Liver (tissue), 8 donors: ENCODE measurements at regions not wholly inside any gene's neighbourhood (a gene's known extent, or its start where the extent isn't known, plus 50 kb on each side); places are given as distances from the start of the nearest gene placed in this dataset.

Experiments
- DNase-seq: peaks from one replicate; pipeline ENCODE4 v3.0.0-alpha.2; 2017; ENCODE audit warnings: low spot score
- H3K27ac ChIP-seq, 2 donors: one replicate each; pipeline ENCODE4 v1.7.0; 2013; ENCODE audit warnings: inconsistent platforms in 2 of 2, low read length in 2 of 2, control low read depth in 1 of 2, low read depth in 1 of 2, mild to moderate bottlenecking in 1 of 2
- H3K27me3 ChIP-seq, 4 donors: one replicate each; pipeline versions ENCODE4 v1.6.1 to v1.7.0; 2013; ENCODE audit warnings: low read length in 3 of 4, inconsistent platforms in 1 of 4, mild to moderate bottlenecking in 1 of 4, moderate library complexity in 1 of 4; ENCODE audit not compliant: control insufficient read depth in 4 of 4, insufficient read depth in 4 of 4
- H3K36me3 ChIP-seq, 4 donors: one replicate each; pipeline versions ENCODE4 v1.6.1 to v1.7.0; 2013; ENCODE audit warnings: low read length in 3 of 4, mild to moderate bottlenecking in 3 of 4, low read depth in 1 of 4, moderate library complexity in 1 of 4; ENCODE audit not compliant: control insufficient read depth in 4 of 4, insufficient read depth in 3 of 4
- H3K4me1 ChIP-seq, 4 donors: one replicate each; pipeline versions ENCODE4 v1.6.1 to v1.7.0; 2013; ENCODE audit warnings: low read length in 3 of 4, mild to moderate bottlenecking in 3 of 4, moderate library complexity in 1 of 4; ENCODE audit not compliant: control insufficient read depth in 4 of 4, insufficient read depth in 4 of 4
- H3K4me3 ChIP-seq, 3 donors: one replicate each; pipeline versions ENCODE4 v1.6.1 to v1.7.0; 2013; ENCODE audit warnings: low read length in 3 of 3, control low read depth in 1 of 3, low read depth in 1 of 3, mild to moderate bottlenecking in 1 of 3
- H3K9ac ChIP-seq, 2 donors: one replicate each; pipeline ENCODE4 v1.7.0; 2013; ENCODE audit warnings: low read length in 2 of 2, mild to moderate bottlenecking in 2 of 2, moderate library complexity in 2 of 2, control low read depth in 1 of 2, low read depth in 1 of 2
- H3K9me3 ChIP-seq, 4 donors: one replicate each; pipeline versions ENCODE4 v1.6.1 to v1.7.0; 2013; ENCODE audit warnings: low read length in 3 of 4; ENCODE audit not compliant: control insufficient read depth in 4 of 4
- ATF3 ChIP-seq: IDR thresholded peaks from 2 replicates; pipeline ENCODE4 v1.6.1; 2016; ENCODE audit warnings: antibody characterized with exemption
- CTCF ChIP-seq: fragments of 150-350 bp; IDR thresholded peaks from 2 replicates; pipeline ENCODE4 v1.5.1; 2017; ENCODE audit warnings: improper control_type of control experiment, low read depth, low read length; ENCODE audit not compliant: missing input control
- EGR1 ChIP-seq, 2 donors: IDR thresholded peaks; 2 replicates each; pipeline ENCODE4 v1.6.1; 2016 to 2018; ENCODE audit warnings: antibody characterized with exemption in 2 of 2, low read depth in 2 of 2
- FOXA1 ChIP-seq: IDR thresholded peaks from 2 replicates; pipeline ENCODE4 v1.6.1; 2016; ENCODE audit warnings: antibody characterized with exemption
- FOXA2 ChIP-seq: IDR thresholded peaks from 2 replicates; pipeline ENCODE4 v1.6.1; 2016; ENCODE audit warnings: antibody characterized with exemption
- GABPA ChIP-seq, 2 donors: IDR thresholded peaks in 1 of 2; conservative IDR thresholded peaks in 1 of 2; 2 replicates each; pipeline ENCODE4 v1.6.1; 2016; ENCODE audit warnings: antibody characterized with exemption in 2 of 2, mild to moderate bottlenecking in 1 of 2, moderate library complexity in 1 of 2
- HNF4A ChIP-seq, 2 donors: conservative IDR thresholded peaks; 2 replicates each; pipeline ENCODE4 v1.6.1; 2016; ENCODE audit warnings: antibody characterized with exemption in 2 of 2, mild to moderate bottlenecking in 2 of 2
- HNF4G ChIP-seq: IDR thresholded peaks from 2 replicates; pipeline ENCODE4 v1.6.1; 2016; ENCODE audit warnings: antibody characterized with exemption
- JUND ChIP-seq, 2 donors: IDR thresholded peaks; 2 replicates each; pipeline ENCODE4 v1.6.1; 2016; ENCODE audit warnings: antibody characterized with exemption in 2 of 2
- MAX ChIP-seq: IDR thresholded peaks from 2 replicates; pipeline ENCODE4 v1.6.1; 2016; ENCODE audit warnings: antibody characterized with exemption
- NR2F2 ChIP-seq: IDR thresholded peaks from 2 replicates; pipeline ENCODE4 v1.6.1; 2016; ENCODE audit warnings: antibody characterized with exemption
- RAD21 ChIP-seq, 2 donors: IDR thresholded peaks; 2 replicates each; pipeline ENCODE4 v1.6.1; 2016; ENCODE audit warnings: antibody characterized with exemption in 2 of 2, mild to moderate bottlenecking in 2 of 2
- REST ChIP-seq: IDR thresholded peaks from 2 replicates; pipeline ENCODE4 v1.6.1; 2016; ENCODE audit warnings: antibody characterized with exemption, mild to moderate bottlenecking
- RXRA ChIP-seq, 2 donors: IDR thresholded peaks; 2 replicates each; pipeline ENCODE4 v1.6.1; 2017 to 2018; ENCODE audit warnings: antibody characterized with exemption in 2 of 2, mild to moderate bottlenecking in 1 of 2
- SP1 ChIP-seq: IDR thresholded peaks from 2 replicates; pipeline ENCODE4 v1.6.1; 2018; ENCODE audit warnings: antibody characterized with exemption, mild to moderate bottlenecking
- WGBS: extraction: QIAGEN DNeasy Blood & Tissue Kit; methylation state at CpG from one replicate; pipeline ENCODE4 v1.1.7; 2013; 5-methylcytosine and 5-hydroxymethylcytosine counted together
- donor health status: healthy.
- donor health status: healthy.
- donor health status: healthy.
- donor health status: healthy.
- donor health status: healthy.

- Histone ChIP-seq H3K9me3 (no peaks in the 10 kb centered on the region), H3K36me3 (no peaks in the 10 kb centered on the region), H3K4me3 (no peak overlapping the region), H3K4me1 (no peaks in the 10 kb centered on the region), H3K27me3 (peaks cover 0 to 4% (median 0%) of the 10 kb centered on the region in 4 donors), H3K27ac (no peak overlapping the region), H3K9ac (no peak overlapping the region)
- DNase-seq: no peak
- 67% methylated on average over 2 of the region's 2 CpGs for WGBS
- TF ChIP-seq HNF4G (no peak), EGR1 (IDR thresholded peaks at IDR 0.05; ENCODE audit: low read depth in 2 of 2) (no peak), FOXA2 (no peak), GABPA (IDR thresholded peaks at IDR 0.05 in 1 of 2, conservative IDR thresholded peaks at IDR 0.05 in 1 of 2) (no peak), RAD21 (IDR thresholded peaks at IDR 0.05) (no peak), ATF3 (no peak), NR2F2 (no peak), FOXA1 (no peak), REST (no peak), RXRA (IDR thresholded peaks at IDR 0.05) (no peak), HNF4A (conservative IDR thresholded peaks at IDR 0.05) (no peak)
Observed at GRCh38 chr16:6888531-6888930, 444.1 kb upstream of the RBFOX1 start.

- Histone ChIP-seq H3K36me3 (no peaks in the 10 kb centered on the region), H3K4me3 (no peak overlapping the region), H3K27ac (no peak overlapping the region), H3K9ac (no peak overlapping the region), H3K4me1 (no peaks in the 10 kb centered on the region), H3K27me3 (no peaks in the 10 kb centered on the region), H3K9me3 (no peaks in the 10 kb centered on the region)
- TF ChIP-seq HNF4G (no peak), JUND (IDR thresholded peaks at IDR 0.05) (no peak), MAX (no peak), REST (no peak), HNF4A (conservative IDR thresholded peaks at IDR 0.05) (no peak), SP1 (no peak), CTCF (no peak), FOXA2 (no peak), RXRA (IDR thresholded peaks at IDR 0.05) (no peak), EGR1 (IDR thresholded peaks at IDR 0.05; ENCODE audit: low read depth in 2 of 2) (no peak)
- 69% methylated on average over 7 of the region's 7 CpGs for WGBS
- no peak for DNase-seq
Observed at GRCh38 chr16:6884002-6884401, 448.6 kb upstream of the RBFOX1 start.
